HEK293 (cell line): ENCODE measurements at regions not wholly inside any gene's neighbourhood (a gene's known extent, or its start where the extent isn't known, plus 50 kb on each side); places are given as distances from the start of the nearest gene placed in this dataset.
A peak's percentile ranks its signal among the peaks of the same experiment; 100 is the strongest.

ENCODE experiments used
- CTCF ChIA-PET: fragments of 350-600 bp; formaldehyde crosslinking; extraction: SDS; loops from one replicate; lab custom pipeline; 2021; ENCODE audit warnings: antibody characterized with exemption; lab: Yijun Ruan, JAX
- POLR2A ChIA-PET: fragments of 300-600 bp; formaldehyde crosslinking; extraction: SDS; loops from one replicate; lab custom pipeline; 2020; ENCODE audit warnings: antibody characterized with exemption, inconsistent platforms; lab: Yijun Ruan, JAX
- H3K27ac ChIP-seq: fragments of 200-500 bp; sonication (Bioruptor generic); 2 replicates; pipeline ENCODE4 v1.5.1; 2014; ENCODE audit warnings: low read depth, low read length, control low read depth, inconsistent platforms; ENCODE audit errors: extremely low read depth
- H3K36me3 ChIP-seq, 2 experiments: fragments of 200-500 bp in 1 of 2; sonication (Bioruptor generic) in 1 of 2; 1 replicate in 1 of 2; 2 replicates in 1 of 2; pipeline ENCODE4 v1.5.1; 2014 to 2017; ENCODE audit warnings: inconsistent platforms in 2 of 2, low read length in 2 of 2; ENCODE audit not compliant: control insufficient read depth in 2 of 2, insufficient read depth in 1 of 2
- H3K4me1 ChIP-seq: fragments of 200-500 bp; sonication (Bioruptor generic); 2 replicates; pipeline ENCODE4 v1.5.1; 2014; ENCODE audit warnings: mild to moderate bottlenecking, low read length, inconsistent platforms; ENCODE audit not compliant: control insufficient read depth, insufficient read depth
- H3K4me3 ChIP-seq: 2 replicates; pipeline ENCODE4 v1.5.1; 2011; ENCODE audit warnings: low read depth, mild to moderate bottlenecking, control low read depth, low read length, moderate library complexity
- H3K9me3 ChIP-seq: fragments of 200-500 bp; sonication (Bioruptor generic); 2 replicates; pipeline ENCODE4 v1.5.1; 2014; ENCODE audit warnings: low read depth, low read length, inconsistent platforms; ENCODE audit not compliant: control insufficient read depth, insufficient read depth
- GLI2 ChIP-seq: fragments of 450-650 bp; formaldehyde crosslinking; IDR thresholded peaks from 2 replicates; pipeline ENCODE4; 2017; ENCODE audit warnings: missing biosample characterization, missing genetic modification characterization, low read depth, borderline replicate concordance
- GLIS1 ChIP-seq: fragments of 450-650 bp; formaldehyde crosslinking; IDR thresholded peaks from 2 replicates; pipeline ENCODE4 v1.5.1; 2016; ENCODE audit warnings: missing biosample characterization, missing genetic modification characterization
- PATZ1 ChIP-seq: fragments of 450-650 bp; formaldehyde crosslinking; IDR thresholded peaks from 2 replicates; pipeline ENCODE4 v1.5.1; 2016; ENCODE audit warnings: missing biosample characterization, missing genetic modification characterization
- PBX3 ChIP-seq: sonication (generic); formaldehyde crosslinking; IDR thresholded peaks from 2 replicates; pipeline ENCODE4 v1.8.1; 2022; ENCODE audit warnings: mild to moderate bottlenecking, moderate library complexity, missing genetic modification reagents
- PRDM10 ChIP-seq: fragments of 450-650 bp; formaldehyde crosslinking; IDR thresholded peaks from 2 replicates; pipeline ENCODE4 v1.5.1; 2016; ENCODE audit warnings: missing biosample characterization, missing genetic modification characterization
- SCRT1 ChIP-seq: fragments of 450-650 bp; formaldehyde crosslinking; IDR thresholded peaks from 2 replicates; pipeline ENCODE4 v1.5.1; 2016; ENCODE audit warnings: missing biosample characterization, missing genetic modification characterization, borderline replicate concordance
- TCF7L2 ChIP-seq: IDR thresholded peaks from 2 replicates; pipeline ENCODE4 v1.6.1; 2011; ENCODE audit warnings: low read depth, mild to moderate bottlenecking, inconsistent platforms, low read length, moderate library complexity, borderline replicate concordance
- TRIM28 ChIP-seq: IDR thresholded peaks from 2 replicates; pipeline ENCODE4 v1.6.1; 2011; ENCODE audit warnings: low read length, control low read depth, borderline replicate concordance
- ZBTB17 ChIP-seq: fragments of 450-650 bp; formaldehyde crosslinking; IDR thresholded peaks from 2 replicates; pipeline ENCODE4 v1.5.1; 2016; ENCODE audit warnings: missing biosample characterization, missing genetic modification characterization
- ZBTB6 ChIP-seq: fragments of 450-650 bp; formaldehyde crosslinking; IDR thresholded peaks from 2 replicates; pipeline ENCODE4 v1.5.1; 2017; ENCODE audit warnings: missing biosample characterization, missing genetic modification characterization
- ZEB2 ChIP-seq: fragments of 450-650 bp; formaldehyde crosslinking; IDR thresholded peaks from 2 replicates; pipeline ENCODE4 v1.5.1; 2016; ENCODE audit warnings: missing biosample characterization, missing genetic modification characterization
- ZIC2 ChIP-seq: fragments of 450-650 bp; formaldehyde crosslinking; IDR thresholded peaks from 2 replicates; pipeline ENCODE4 v1.5.1; 2016; ENCODE audit warnings: missing biosample characterization, missing genetic modification characterization
- ZNF324 ChIP-seq: fragments of 450-650 bp; formaldehyde crosslinking; IDR thresholded peaks from 2 replicates; pipeline ENCODE4 v1.5.1; 2016; ENCODE audit warnings: missing biosample characterization, missing genetic modification characterization
- ZNF416 ChIP-seq: fragments of 450-650 bp; formaldehyde crosslinking; IDR thresholded peaks from 2 replicates; pipeline ENCODE4 v1.5.1; 2016; ENCODE audit warnings: missing biosample characterization, missing genetic modification characterization
- ZNF513 ChIP-seq: fragments of 450-650 bp; IDR thresholded peaks from 2 replicates; pipeline ENCODE4 v1.5.1; 2018; ENCODE audit warnings: missing biosample characterization, missing genetic modification characterization
- ZNF585B ChIP-seq: fragments of 450-650 bp; formaldehyde crosslinking; IDR thresholded peaks from 2 replicates; pipeline ENCODE4 v1.5.1; 2016; ENCODE audit warnings: missing biosample characterization, missing genetic modification characterization
- ZNF600 ChIP-seq: fragments of 450-650 bp; formaldehyde crosslinking; IDR thresholded peaks from 2 replicates; pipeline ENCODE4 v1.5.1; 2016; ENCODE audit warnings: missing biosample characterization, missing genetic modification characterization
- ZNF629 ChIP-seq: fragments of 450-650 bp; formaldehyde crosslinking; IDR thresholded peaks from 2 replicates; pipeline ENCODE4 v1.5.1; 2017; ENCODE audit warnings: missing biosample characterization, missing genetic modification characterization
- ZNF785 ChIP-seq: fragments of 450-650 bp; formaldehyde crosslinking; IDR thresholded peaks from 2 replicates; pipeline ENCODE4 v1.5.1; 2016; ENCODE audit warnings: missing biosample characterization, missing genetic modification characterization

- POLR2A ChIA-PET: interaction anchor here (0.6 kb wide), 1 partner anchor 65 kb away, joined by 3 read pairs; no protein-coding TSS in a partner anchor
- Histone ChIP-seq H3K9me3 (no peaks in the 10 kb centered on the region), H3K36me3 (no peaks in the 10 kb centered on the region), H3K27ac (no peak overlapping the region), H3K4me1 (peaks cover 3% of the 10 kb centered on the region; the same call in 1 of the 2 replicates), H3K4me3 (no peak overlapping the region)
- CTCF ChIA-PET: interaction anchor here (0.6 to 0.7 kb wide), 4 partner anchors 63 to 293 kb away, joined by 3 to 5 read pairs (median 3); no protein-coding TSS in a partner anchor
- TF ChIP-seq PATZ1 (0 out of 2 replicates have a peak, but pooled peaks have one; percentile 18), TRIM28 (0 out of 2 replicates have a peak, but pooled peaks have one; percentile 12), ZNF513 (tag by site-specific recombination) (no peak), ZBTB17 (tag by site-specific recombination) (peak; percentile 50), ZNF416 (tag by site-specific recombination) (no peak), PRDM10 (peak; percentile 65; the same call in 1 of the 2 replicates), ZIC2 (tag by site-specific recombination) (peak; percentile 82), PBX3 (CRISPR knock-in tag) (no peak), ZNF600 (0 out of 2 replicates have a peak, but pooled peaks have one; percentile 40), ZBTB6 (peak; percentile 75), ZNF629 (0 out of 2 replicates have a peak, but pooled peaks have one; percentile 31), ZNF324 (tag by site-specific recombination) (no peak), ZEB2 (no peak), GLI2 (tag by site-specific recombination) (no peak), ZNF785 (tag by site-specific recombination) (no peak), SCRT1 (tag by site-specific recombination) (no peak), TCF7L2 (peak; percentile 87), ZNF585B (no peak), GLIS1 (peak; percentile 88; the same call in 1 of the 2 replicates)
These were observed 63.7 kb upstream of the LYRM9 start for GRCh38 chr17:27956601-27957445.
